ENCODE measurements at regions not wholly inside any gene's neighbourhood (a gene's known extent, or its start where the extent isn't known, plus 50 kb on each side); places are given as distances from the start of the nearest gene placed in this dataset.

DNA sequence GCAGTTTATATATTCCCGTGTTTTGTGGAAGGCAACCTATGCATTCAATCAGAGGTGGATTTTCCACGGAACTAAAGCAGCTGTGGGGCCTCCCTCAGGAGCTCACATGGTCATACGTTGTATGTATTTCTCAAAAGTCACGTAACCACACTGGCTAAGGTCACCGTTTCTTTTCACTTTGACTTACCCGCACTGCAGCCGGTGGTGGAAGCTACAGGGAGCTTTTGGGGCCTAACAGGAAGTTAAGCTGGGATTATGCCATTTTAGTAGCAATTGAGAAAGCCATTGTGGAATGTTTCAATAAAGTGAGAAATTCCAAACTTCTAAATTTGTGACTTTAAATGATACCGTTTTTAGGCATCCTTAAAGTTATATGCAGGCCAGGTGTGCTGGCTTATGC is 111.2 kb upstream of the KLF6 start:
- no peaks in the 10 kb centered on the region for H3K27me3 Mint-ChIP-seq
- H3K27ac Mint-ChIP-seq: peak overlapping the region; percentile 70
- no peaks in the 10 kb centered on the region for H3K36me3 Mint-ChIP-seq (ENCODE audit: low read depth)
- no peak overlapping the region for H3K4me3 Mint-ChIP-seq
- ATAC-seq (no peak), DNase-seq (no peak)
- no peaks in the 10 kb centered on the region for H3K9me3 ChIP-seq (ENCODE audit: control insufficient read depth, low read length, poor library complexity, severe bottlenecking)
- H3K4me1 Mint-ChIP-seq: peaks cover 30% of the 10 kb centered on the region

DNA sequence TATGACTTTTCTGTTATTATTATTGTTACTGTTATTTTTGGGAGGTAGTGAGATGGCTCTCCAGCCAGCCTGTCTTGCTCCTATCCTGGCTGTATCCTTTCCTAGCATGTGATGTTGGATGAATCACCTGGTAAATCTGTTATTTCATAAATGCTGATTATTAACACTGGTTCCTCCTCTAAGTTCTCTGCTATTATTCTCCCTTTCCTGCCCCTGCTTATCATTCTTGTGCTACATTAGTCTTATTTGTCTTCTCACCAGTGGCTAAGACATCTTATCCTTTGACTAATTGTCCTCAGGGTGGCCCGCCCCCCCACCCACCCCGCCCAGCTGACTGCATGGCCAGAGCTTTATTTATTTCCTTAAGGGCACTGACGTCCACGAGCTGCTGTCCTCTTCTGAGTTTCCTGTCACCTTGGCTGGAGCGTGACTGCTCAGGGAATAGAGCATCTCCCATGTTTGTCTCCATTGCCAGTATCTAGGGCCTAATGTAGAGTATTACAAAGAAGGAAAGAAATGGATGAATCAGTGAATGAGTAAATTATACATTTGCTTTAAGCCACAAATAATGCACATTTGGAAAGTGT is 110.1 kb upstream of the KLF6 start:
- no peaks in the 10 kb centered on the region for H3K36me3 Mint-ChIP-seq (ENCODE audit: low read depth)
- no peak for ATAC-seq
- H3K9me3 ChIP-seq (ENCODE audit: control insufficient read depth, low read length, poor library complexity, severe bottlenecking): no peaks in the 10 kb centered on the region
- no peak overlapping the region for H3K4me3 Mint-ChIP-seq
- no peaks in the 10 kb centered on the region for H3K27me3 Mint-ChIP-seq
- no peak for DNase-seq
- H3K4me1 Mint-ChIP-seq: peaks cover 30% of the 10 kb centered on the region
- peak overlapping the region; percentile 96 for H3K27ac Mint-ChIP-seq

DNA sequence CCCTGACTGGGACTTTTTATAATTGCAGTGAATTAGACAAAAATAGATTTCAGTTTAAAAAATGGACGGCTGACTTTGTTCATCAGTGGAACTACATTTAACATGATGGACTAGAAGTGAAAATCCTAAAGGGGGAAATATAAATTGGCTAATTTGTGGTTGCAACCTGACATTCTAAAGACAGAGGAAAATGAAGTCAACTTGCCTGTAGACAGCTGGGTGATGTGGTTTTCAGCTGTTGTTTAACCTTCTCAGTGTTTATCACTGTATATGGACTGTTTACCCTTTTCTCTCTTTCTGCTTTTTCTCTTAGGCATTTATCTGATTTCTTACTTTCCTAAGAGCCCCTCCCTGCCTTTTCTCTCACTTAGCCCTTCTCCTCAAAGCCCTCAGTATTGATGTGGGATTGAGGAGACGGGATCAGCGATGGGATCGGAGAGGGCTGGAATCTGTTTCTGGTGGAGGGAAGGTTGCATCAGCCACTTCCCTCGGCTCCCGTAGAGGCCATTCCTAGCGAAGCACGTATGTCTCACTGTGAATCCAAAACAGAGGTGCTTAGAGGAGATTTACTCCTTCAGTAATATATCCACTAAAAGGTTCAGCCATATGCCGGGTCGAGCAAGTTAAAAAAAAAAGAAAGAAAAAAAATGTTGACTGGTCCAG is 109.0 kb upstream of the KLF6 start:
- Mint-ChIP-seq H3K27me3 (no peaks in the 10 kb centered on the region), H3K4me1 (peaks cover 30% of the 10 kb centered on the region), H3K27ac (peak overlapping the region; percentile 96), H3K36me3 (ENCODE audit: low read depth) (no peaks in the 10 kb centered on the region), H3K4me3 (no peak overlapping the region)
- H3K9me3 ChIP-seq (ENCODE audit: control insufficient read depth, low read length, poor library complexity, severe bottlenecking): no peaks in the 10 kb centered on the region
- peak; percentile 24 for ATAC-seq
- no peak for DNase-seq

DNA sequence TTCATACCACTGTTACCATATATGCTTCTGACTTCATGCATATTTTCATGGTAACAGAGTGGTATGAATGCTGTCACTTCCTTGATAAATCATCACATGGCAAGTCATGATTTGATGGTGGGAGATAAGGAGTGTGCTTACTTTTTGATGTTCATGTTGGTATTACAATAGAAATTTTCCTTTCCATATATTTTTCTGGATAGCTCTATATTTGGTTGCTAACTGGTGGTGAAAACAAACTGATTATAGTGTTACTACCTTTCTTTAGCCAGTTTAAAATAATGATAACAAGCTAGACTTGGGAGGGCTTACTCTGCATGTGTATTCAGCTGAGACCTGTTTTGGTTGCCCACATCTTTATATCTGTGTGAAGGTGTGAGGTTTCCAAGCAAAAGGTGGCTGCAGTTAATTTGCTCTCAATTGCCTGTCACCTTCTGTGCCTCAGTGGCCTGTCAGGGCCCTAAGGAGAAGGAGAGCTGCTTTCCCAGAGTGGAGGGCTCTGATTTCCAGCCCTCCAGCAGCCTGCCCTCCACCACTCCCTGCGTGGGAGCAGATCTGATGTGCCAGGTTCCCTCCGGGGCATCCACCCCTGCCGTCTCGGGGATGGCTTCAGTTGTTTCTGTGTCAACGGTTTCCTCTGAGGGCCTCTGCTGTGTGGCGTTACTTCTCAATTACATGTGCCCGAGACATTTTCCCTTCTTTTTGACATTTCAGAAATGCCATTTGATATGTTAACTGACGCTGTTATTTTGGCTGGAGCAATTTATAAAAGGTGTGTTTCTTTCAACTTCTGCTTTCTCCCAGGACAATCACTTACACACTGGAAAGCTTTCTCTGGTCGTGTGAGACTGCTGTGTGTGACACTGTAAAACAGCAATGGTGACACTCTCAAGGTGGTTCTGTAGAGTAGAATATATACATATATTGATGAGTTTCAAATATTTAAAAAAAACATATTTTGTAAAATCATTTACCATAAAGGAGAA is 107.7 kb upstream of the KLF6 start:
- H3K4me3 Mint-ChIP-seq: peak overlapping the region; percentile 43
- H3K27me3 Mint-ChIP-seq: no peaks in the 10 kb centered on the region
- peak; percentile 61 for ATAC-seq
- no peaks in the 10 kb centered on the region for H3K9me3 ChIP-seq (ENCODE audit: control insufficient read depth, low read length, poor library complexity, severe bottlenecking)
- H3K27ac Mint-ChIP-seq: peak overlapping the region; percentile 96
- H3K4me1 Mint-ChIP-seq: peaks cover 32% of the 10 kb centered on the region
- no peak for DNase-seq
- H3K36me3 Mint-ChIP-seq (ENCODE audit: low read depth): no peaks in the 10 kb centered on the region

DNA sequence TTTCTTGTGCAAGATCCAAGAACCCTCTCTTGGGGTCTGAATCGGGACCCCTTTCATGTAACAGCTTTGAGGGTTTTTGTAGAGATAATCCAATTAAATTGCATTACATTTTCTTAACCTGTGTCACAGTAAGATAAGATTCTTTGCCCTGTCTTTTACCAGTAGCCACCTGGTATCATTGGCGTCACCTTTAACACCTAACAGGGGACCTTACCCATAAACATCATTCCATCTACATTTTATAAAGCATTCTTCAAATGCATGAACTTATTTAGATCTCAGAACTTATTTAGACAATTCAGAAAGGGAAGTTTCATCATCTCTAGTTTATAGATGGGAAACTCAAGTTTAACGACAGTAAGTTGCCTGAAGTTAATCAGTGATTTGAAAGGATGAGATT is 106.4 kb upstream of the KLF6 start:
- peaks cover 40% of the 10 kb centered on the region for H3K4me1 Mint-ChIP-seq
- H3K9me3 ChIP-seq (ENCODE audit: control insufficient read depth, low read length, poor library complexity, severe bottlenecking): no peaks in the 10 kb centered on the region
- H3K27me3 Mint-ChIP-seq: no peaks in the 10 kb centered on the region
- no peak overlapping the region for H3K4me3 Mint-ChIP-seq
- H3K36me3 Mint-ChIP-seq (ENCODE audit: low read depth): no peaks in the 10 kb centered on the region
- DNase-seq (no peak), ATAC-seq (no peak)
- peak overlapping the region; percentile 96 for H3K27ac Mint-ChIP-seq

DNA sequence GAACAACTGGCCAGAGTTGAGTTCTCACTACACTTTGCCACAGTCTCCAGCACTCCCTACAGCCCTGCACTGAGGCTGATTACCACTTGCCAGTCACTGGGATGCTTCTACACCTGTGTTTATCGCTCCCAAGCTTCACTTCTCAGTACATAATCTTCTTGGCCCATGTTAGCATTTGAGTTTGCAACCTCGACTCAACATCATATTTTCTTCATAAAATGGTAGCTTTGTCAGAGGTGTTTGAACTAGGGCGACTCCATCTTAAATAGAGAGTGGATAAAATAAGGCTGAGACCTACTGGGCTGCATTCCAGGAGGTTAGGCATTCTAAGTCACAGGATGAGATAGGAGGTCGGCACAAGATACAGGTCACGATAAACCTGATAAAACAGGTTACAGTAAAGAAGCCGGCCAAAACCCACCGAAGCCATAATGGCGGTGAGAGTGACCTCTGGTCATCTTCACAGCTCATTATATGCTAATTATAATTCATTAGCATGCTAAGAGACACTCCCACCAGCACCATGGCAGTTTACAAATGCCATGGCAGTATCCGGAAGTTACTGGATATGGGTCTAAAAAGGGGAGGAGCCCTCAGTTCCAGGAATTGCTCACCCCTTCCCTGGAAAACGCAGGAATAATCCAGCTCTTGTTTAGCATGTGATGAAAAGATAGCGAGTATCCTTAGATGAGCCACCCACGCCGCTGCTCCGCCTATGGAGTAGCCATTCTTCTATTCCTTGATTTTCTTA is 105.8 kb upstream of the KLF6 start:
- Mint-ChIP-seq H3K27ac (peak overlapping the region; percentile 96), H3K27me3 (no peaks in the 10 kb centered on the region), H3K36me3 (ENCODE audit: low read depth) (no peaks in the 10 kb centered on the region), H3K4me1 (peaks cover 41% of the 10 kb centered on the region), H3K4me3 (no peak overlapping the region)
- H3K9me3 ChIP-seq (ENCODE audit: control insufficient read depth, low read length, poor library complexity, severe bottlenecking): no peaks in the 10 kb centered on the region
- ATAC-seq (no peak), DNase-seq (no peak)

DNA sequence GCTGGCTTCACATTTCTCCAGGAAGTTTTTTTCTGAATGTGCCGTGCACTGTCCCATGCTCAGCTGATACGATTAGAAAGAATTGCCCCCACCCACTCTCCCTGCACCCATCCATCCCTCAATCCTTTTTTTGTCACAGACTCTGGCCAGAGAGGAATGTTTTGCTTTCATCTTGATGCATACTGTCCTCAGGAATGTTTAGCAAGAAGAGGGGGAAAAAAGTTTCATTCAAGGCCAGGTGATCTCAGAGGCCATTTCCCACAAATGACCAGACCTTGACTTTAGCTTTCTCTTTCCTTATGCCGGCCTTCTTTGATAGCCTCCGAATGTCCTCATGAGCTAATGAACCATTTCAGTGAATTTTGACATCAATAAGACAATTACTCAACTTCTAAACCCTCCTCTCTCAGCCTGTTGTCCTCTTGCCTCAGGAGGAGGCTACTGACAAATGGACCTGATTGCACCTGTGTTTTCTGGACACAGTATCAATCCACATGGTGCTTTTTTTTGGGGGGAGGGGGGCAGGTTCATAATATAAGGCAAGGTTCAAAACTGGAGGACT is 105.0 kb upstream of the KLF6 start:
- no peak overlapping the region for H3K4me3 Mint-ChIP-seq
- H3K27ac Mint-ChIP-seq: peak overlapping the region; percentile 96
- no peaks in the 10 kb centered on the region for H3K9me3 ChIP-seq (ENCODE audit: control insufficient read depth, low read length, poor library complexity, severe bottlenecking)
- DNase-seq (no peak), ATAC-seq (no peak)
- no peaks in the 10 kb centered on the region for H3K27me3 Mint-ChIP-seq
- H3K36me3 Mint-ChIP-seq (ENCODE audit: low read depth): no peaks in the 10 kb centered on the region
- peaks cover 43% of the 10 kb centered on the region for H3K4me1 Mint-ChIP-seq

DNA sequence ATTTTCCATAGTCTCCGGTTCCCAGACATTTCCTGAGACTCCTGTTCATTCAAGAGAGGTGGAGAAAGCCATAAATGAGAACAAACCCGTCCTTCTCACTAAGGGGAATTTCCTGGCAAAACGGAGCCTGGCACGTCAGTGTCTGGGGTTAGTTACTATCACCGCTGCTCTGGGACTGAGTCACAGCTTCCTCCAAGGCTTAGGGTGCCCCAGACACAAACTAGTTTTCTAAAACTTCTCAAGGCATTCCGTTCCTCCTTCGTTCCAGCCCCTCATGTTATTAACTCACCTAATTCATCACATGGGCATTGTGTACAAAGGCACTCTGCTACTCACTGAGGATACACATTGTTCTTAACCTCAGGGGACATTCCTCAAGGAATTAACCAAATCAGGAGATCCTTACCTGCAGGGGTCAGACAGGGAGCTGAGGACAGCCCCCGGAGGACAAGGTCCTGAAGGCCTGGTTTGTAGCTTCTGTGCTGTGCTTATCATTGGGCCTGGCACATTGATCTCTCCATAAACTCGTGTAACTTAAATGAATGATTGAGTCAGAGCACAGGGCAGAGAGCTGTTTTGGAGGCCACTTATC is 103.0 kb upstream of the KLF6 start:
- H3K4me1 Mint-ChIP-seq: peaks cover 36% of the 10 kb centered on the region
- H3K27me3 Mint-ChIP-seq: no peaks in the 10 kb centered on the region
- peak overlapping the region; percentile 78 for H3K4me3 Mint-ChIP-seq
- no peaks in the 10 kb centered on the region for H3K36me3 Mint-ChIP-seq (ENCODE audit: low read depth)
- ATAC-seq (peak; percentile 88), DNase-seq (peak; percentile 51 to 76 (median 58))
- H3K9me3 ChIP-seq (ENCODE audit: control insufficient read depth, low read length, poor library complexity, severe bottlenecking): no peaks in the 10 kb centered on the region
- H3K27ac Mint-ChIP-seq: peak overlapping the region; percentile 95

DNA sequence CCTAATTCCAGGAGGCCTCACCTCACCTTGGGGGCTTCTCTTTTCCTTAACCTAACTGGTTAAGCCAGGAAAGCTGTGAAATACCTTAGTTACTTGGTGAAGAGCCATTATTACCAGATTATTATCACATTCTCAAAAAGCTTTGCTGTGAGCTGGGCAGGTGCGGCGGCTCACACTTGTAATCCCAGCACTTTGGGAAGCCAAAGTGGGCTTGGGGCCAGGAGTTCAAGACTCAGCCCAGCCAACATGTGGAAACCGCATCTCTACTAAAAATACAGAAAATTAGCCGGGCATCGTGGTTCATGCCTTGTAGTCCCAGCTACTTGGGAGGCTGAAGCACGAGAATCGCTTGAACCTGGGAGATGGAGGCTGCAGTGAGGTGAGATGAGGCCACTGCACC is 102.4 kb upstream of the KLF6 start:
- DNase-seq: no peak
- H3K27me3 Mint-ChIP-seq: no peaks in the 10 kb centered on the region
- H3K4me3 Mint-ChIP-seq: peak overlapping the region; percentile 78
- peak overlapping the region; percentile 95 for H3K27ac Mint-ChIP-seq
- ATAC-seq: no peak
- H3K4me1 Mint-ChIP-seq: peaks cover 31% of the 10 kb centered on the region
- H3K36me3 Mint-ChIP-seq (ENCODE audit: low read depth): no peaks in the 10 kb centered on the region
- H3K9me3 ChIP-seq (ENCODE audit: control insufficient read depth, low read length, poor library complexity, severe bottlenecking): no peaks in the 10 kb centered on the region

DNA sequence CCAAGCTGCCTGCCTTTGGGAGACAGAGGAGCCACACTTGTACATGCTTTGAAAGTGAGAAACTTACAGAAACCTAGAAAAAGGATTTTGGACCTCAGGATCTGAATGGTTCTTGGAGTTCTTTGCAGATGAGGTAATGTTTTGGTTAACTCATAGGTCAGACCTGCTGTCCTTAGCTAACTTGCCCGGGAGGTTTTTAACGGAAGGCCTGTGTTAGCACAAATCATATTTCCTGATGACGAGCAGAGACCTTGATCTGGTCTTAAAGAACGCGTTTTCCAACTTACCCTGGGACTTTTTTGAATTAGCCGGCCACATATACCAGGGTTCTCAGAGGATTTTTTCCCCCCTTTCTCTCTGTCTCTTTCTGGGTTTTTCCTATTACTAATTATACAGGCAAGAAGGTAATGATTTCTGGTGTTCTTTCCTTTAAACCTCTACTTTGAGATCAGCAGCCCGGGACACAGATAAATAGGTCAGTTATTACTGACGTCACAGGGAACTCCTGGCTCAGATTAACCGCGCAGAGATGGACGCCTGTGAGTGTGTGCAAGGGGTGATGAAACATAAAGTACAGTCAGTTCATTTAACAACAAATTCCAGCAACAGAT is 101.7 kb upstream of the KLF6 start:
- no peaks in the 10 kb centered on the region for H3K9me3 ChIP-seq (ENCODE audit: control insufficient read depth, low read length, poor library complexity, severe bottlenecking)
- H3K27ac Mint-ChIP-seq: peak overlapping the region; percentile 95
- no peaks in the 10 kb centered on the region for H3K36me3 Mint-ChIP-seq (ENCODE audit: low read depth)
- H3K4me1 Mint-ChIP-seq: peaks cover 24% of the 10 kb centered on the region
- no peaks in the 10 kb centered on the region for H3K27me3 Mint-ChIP-seq
- ATAC-seq (peak; percentile 18), DNase-seq (peak in 1 of 3 donors; percentile 33)
- peak overlapping the region; percentile 77 for H3K4me3 Mint-ChIP-seq

DNA sequence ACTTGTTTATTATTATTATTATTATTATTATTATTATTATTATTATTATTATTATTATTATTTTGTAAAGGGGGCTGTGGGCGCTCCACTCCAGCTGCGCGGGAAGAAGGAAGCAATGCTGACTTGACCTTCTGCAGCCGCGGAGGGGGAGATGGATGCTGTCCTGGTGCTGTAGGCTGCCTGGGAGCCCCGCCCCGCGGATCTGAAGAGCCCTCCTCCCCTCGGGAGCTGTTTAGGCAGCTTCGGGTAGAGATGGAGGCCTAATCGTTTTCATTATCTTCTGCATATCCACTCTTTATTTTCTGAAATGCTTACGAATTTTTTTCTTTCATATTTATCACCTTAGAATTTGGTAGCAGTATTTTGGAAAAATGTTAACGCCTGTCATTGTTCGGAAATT is 101.2 kb upstream of the KLF6 start:
- no peak for ATAC-seq
- Mint-ChIP-seq H3K27me3 (no peaks in the 10 kb centered on the region), H3K36me3 (ENCODE audit: low read depth) (no peaks in the 10 kb centered on the region), H3K4me3 (no peak overlapping the region), H3K27ac (peak overlapping the region; percentile 95), H3K4me1 (peaks cover 23% of the 10 kb centered on the region)
- DNase-seq: no peak
- no peaks in the 10 kb centered on the region for H3K9me3 ChIP-seq (ENCODE audit: control insufficient read depth, low read length, poor library complexity, severe bottlenecking)

DNA sequence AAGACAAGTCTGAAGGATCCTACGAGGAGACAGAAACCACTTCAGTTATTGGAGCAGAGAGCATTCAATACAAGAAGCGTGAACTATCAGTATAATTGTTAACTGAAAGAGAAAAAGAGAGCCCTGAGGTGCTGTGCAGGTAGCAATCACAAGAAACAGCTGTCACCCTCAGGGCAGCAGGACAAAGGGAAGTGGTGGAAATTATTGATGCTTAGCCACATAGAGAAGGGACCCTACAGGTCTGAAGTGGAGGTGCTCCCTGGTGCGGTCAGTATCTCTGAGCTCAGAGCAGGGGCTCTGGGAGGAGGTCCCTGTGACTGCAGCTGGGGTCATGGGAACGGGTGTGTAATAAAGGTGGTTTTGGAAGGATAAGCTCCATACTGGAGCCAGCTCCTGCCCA is 97.8 kb upstream of the KLF6 start:
- peaks cover 33% of the 10 kb centered on the region for H3K4me1 Mint-ChIP-seq
- no peak overlapping the region for H3K4me3 Mint-ChIP-seq
- ATAC-seq: no peak
- H3K27me3 Mint-ChIP-seq: no peaks in the 10 kb centered on the region
- H3K36me3 Mint-ChIP-seq (ENCODE audit: low read depth): no peaks in the 10 kb centered on the region
- no peaks in the 10 kb centered on the region for H3K9me3 ChIP-seq (ENCODE audit: control insufficient read depth, low read length, poor library complexity, severe bottlenecking)
- H3K27ac Mint-ChIP-seq: no peak overlapping the region
- no peak for DNase-seq
